ENCODE measurements at regions not wholly inside any gene's neighbourhood (a gene's known extent, or its start where the extent isn't known, plus 50 kb on each side); places are given as distances from the start of the nearest gene placed in this dataset.
"Not testable (repeated sequence)": the region's sequence is repeated elsewhere in the genome, so short reads cannot be mapped to it uniquely, and the experiment has no call there.

- no peaks in the 10 kb centered on the region for H3K36me3 ChIP-seq (ENCODE audit: control insufficient read depth in 1 of 2, insufficient read depth in 2 of 2, low read length in 2 of 2)
- CTCF ChIA-PET = no interaction called here
- no peak for DNase-seq (ENCODE audit: low read depth, low spot score)
- H3K9me3 ChIP-seq (ENCODE audit: control insufficient read depth in 1 of 2, insufficient read depth in 1 of 2, low read depth in 1 of 2, low read length in 2 of 2) = peaks cover 0 to 18% of the 10 kb centered on the region in 2 experiments; a peak in 3 of 4 replicates
- no peak overlapping the region for H3K9ac ChIP-seq (ENCODE audit: low read length)
- intact Hi-C loops (cut with micrococcal nuclease) = no loop called here
- H3K79me2 ChIP-seq (ENCODE audit: insufficient read depth, low read length) = no peaks in the 10 kb centered on the region
- H3K4me1 ChIP-seq (ENCODE audit: control insufficient read depth in 1 of 2, insufficient read depth in 2 of 2, low read length in 2 of 2) = no peaks in the 10 kb centered on the region
- no peak overlapping the region for H3K4me2 ChIP-seq (ENCODE audit: low read length)
- RAD21 ChIA-PET (ENCODE audit: low non-redundant PET in 1 of 2, low total read pairs in 2 of 2, uncharacterized antibody in 2 of 2, unreplicated experiment in 2 of 2) = no interaction called here
- H3K27ac ChIP-seq (ENCODE audit: low read depth, low read length) = no peak overlapping the region
- no peaks in the 10 kb centered on the region for H3K9me2 ChIP-seq (ENCODE audit: insufficient read depth)
- BruUV-seq (replicated peaks) = no TSS peak
- no peaks in the 10 kb centered on the region for H3K27me3 ChIP-seq (ENCODE audit: insufficient read depth, low read length)
- H2AFZ ChIP-seq (ENCODE audit: low read depth, low read length, poor library complexity, severe bottlenecking) = no peak overlapping the region
- POLR2A ChIA-PET = no interaction called here
- no peaks in the 10 kb centered on the region for H4K20me1 ChIP-seq (ENCODE audit: insufficient read depth)
- no peak for TF ChIP-seq EGR1 (IDR thresholded peaks at IDR 0.05; ENCODE audit: low read depth)
- no peak for TF ChIP-seq ELF1 (IDR thresholded peaks at IDR 0.05; ENCODE audit: borderline replicate concordance, low read depth)
- TF ChIP-seq, protein P1, sequence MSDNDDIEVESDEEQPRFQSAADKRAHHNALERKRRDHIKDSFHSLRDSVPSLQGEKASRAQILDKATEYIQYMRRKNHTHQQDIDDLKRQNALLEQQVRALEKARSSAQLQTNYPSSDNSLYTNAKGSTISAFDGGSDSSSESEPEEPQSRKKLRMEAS (IDR thresholded peaks at IDR 0.05) = no peak
- TF ChIP-seq SRF (IDR thresholded peaks at IDR 0.05; ENCODE audit: low read depth) = no peak
- no peak for TF ChIP-seq FOSL1 (IDR thresholded peaks at IDR 0.05; ENCODE audit: low read depth)
- no peak for TF ChIP-seq SIN3A (IDR thresholded peaks at IDR 0.05; ENCODE audit: low read depth)
- no peak for TF ChIP-seq ZNF274 (IDR thresholded peaks at IDR 0.05; ENCODE audit: low read depth, low read length)
- ATAC-seq = no peak
- no peak overlapping the region for H3K4me3 ChIP-seq (replicated peaks in 1 of 2; ENCODE audit: low read depth in 1 of 2, low read length in 2 of 2)
These were observed 284.0 kb upstream of the GCFC2 start for GRCh38 chr2:75994759-75995158.

DNA sequence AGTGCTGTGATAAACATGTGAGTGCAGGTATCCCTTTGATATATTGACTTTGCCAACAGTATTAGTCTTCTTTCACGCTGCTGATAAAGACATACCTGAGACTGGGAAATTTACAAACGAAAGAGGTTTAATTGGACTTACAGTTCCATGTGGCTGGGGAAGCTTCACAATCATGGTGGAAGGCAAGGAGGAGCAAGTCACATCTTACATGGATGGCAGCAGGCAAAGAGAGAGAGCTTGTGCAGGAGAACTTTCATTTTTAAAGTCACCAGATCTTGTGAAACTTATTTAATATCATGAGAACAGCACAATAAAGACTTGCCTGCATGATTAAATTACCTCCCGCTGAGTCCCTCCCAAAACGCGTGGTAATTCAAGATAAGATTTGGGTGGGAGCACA, 277.9 kb upstream of the GCFC2 start:
- H3K9me3 ChIP-seq (ENCODE audit: control insufficient read depth in 1 of 2, insufficient read depth in 1 of 2, low read depth in 1 of 2, low read length in 2 of 2) = peaks cover 0 to 14% of the 10 kb centered on the region in 2 experiments; a peak in 2 of 4 replicates
- H3K4me1 ChIP-seq (ENCODE audit: control insufficient read depth in 1 of 2, insufficient read depth in 2 of 2, low read length in 2 of 2); RAD21 ChIA-PET (ENCODE audit: low non-redundant PET in 1 of 2, low total read pairs in 2 of 2, uncharacterized antibody in 2 of 2, unreplicated experiment in 2 of 2); H3K4me3 ChIP-seq (replicated peaks in 1 of 2; ENCODE audit: low read depth in 1 of 2, low read length in 2 of 2); H3K79me2 ChIP-seq (ENCODE audit: insufficient read depth, low read length); H3K9ac ChIP-seq (ENCODE audit: low read length); H4K20me1 ChIP-seq (ENCODE audit: insufficient read depth); H2AFZ ChIP-seq (ENCODE audit: low read depth, low read length, poor library complexity, severe bottlenecking); intact Hi-C loops (cut with micrococcal nuclease); ATAC-seq; H3K9me2 ChIP-seq (ENCODE audit: insufficient read depth); POLR2A ChIA-PET; H3K4me2 ChIP-seq (ENCODE audit: low read length); BruUV-seq (replicated peaks); H3K27ac ChIP-seq (ENCODE audit: low read depth, low read length); H3K36me3 ChIP-seq (ENCODE audit: control insufficient read depth in 1 of 2, insufficient read depth in 2 of 2, low read length in 2 of 2); DNase-seq (ENCODE audit: low read depth, low spot score); CTCF ChIA-PET; H3K27me3 ChIP-seq (ENCODE audit: insufficient read depth, low read length): not testable (repeated sequence)
